HepG2 (cell line): ENCODE measurements at regions not wholly inside any gene's neighbourhood (a gene's known extent, or its start where the extent isn't known, plus 50 kb on each side); places are given as distances from the start of the nearest gene placed in this dataset.
"Not testable (repeated sequence)": the region's sequence is repeated elsewhere in the genome, so short reads cannot be mapped to it uniquely, and the experiment has no call there.

ENCODE experiments used
- CREM ChIP-seq, 2 experiments: sonication (generic) in 1 of 2; formaldehyde crosslinking in 1 of 2; IDR thresholded peaks; 2 replicates each; pipeline versions ENCODE4 v1.4.0 to v1.6.1; 2016 to 2020; ENCODE audit warnings: antibody characterized with exemption in 1 of 2, mild to moderate bottlenecking in 1 of 2, missing genetic modification reagents in 1 of 2
- ERF ChIP-seq: IDR thresholded peaks from 2 replicates; pipeline ENCODE4 v1.6.1; 2018; ENCODE audit warnings: missing biosample characterization, missing genetic modification reagents
- HDAC2 ChIP-seq: sonication (generic); formaldehyde crosslinking; IDR thresholded peaks from 2 replicates; pipeline ENCODE4 v1.4.0; 2020; ENCODE audit warnings: missing genetic modification reagents
- HMGXB4 ChIP-seq, 2 experiments: sonication (generic) in 1 of 2; formaldehyde crosslinking in 1 of 2; IDR thresholded peaks; 2 replicates each; pipeline versions ENCODE4 v1.4.0 to v1.6.1; 2018 to 2020; ENCODE audit warnings: missing genetic modification reagents in 2 of 2, borderline replicate concordance in 1 of 2, low read depth in 1 of 2, mild to moderate bottlenecking in 1 of 2, missing biosample characterization in 1 of 2
- HNF4A ChIP-seq: sonication (generic); formaldehyde crosslinking; IDR thresholded peaks from 2 replicates; pipeline ENCODE4 v1.4.0; 2020; ENCODE audit warnings: missing genetic modification reagents
- HOXA5 ChIP-seq: sonication (generic); formaldehyde crosslinking; IDR thresholded peaks from 2 replicates; pipeline ENCODE4 v1.4.0; 2020; ENCODE audit warnings: missing genetic modification reagents
- IKZF5 ChIP-seq: IDR thresholded peaks from 2 replicates; pipeline ENCODE4 v1.6.1; 2018; ENCODE audit warnings: missing genetic modification reagents, mild to moderate bottlenecking, missing compliant biosample characterization
- KLF16 ChIP-seq, 2 experiments: sonication (generic) in 1 of 2; formaldehyde crosslinking in 1 of 2; IDR thresholded peaks; 2 replicates each; pipeline versions ENCODE4 v1.6.1 to v1.8.0; 2016 to 2023; ENCODE audit warnings: missing genetic modification reagents in 2 of 2, missing compliant biosample characterization in 1 of 2
- PHF21A ChIP-seq: sonication (generic); formaldehyde crosslinking; IDR thresholded peaks from 2 replicates; pipeline ENCODE4 v1.5.0; 2020; ENCODE audit warnings: mild to moderate bottlenecking, missing genetic modification reagents
- STAT6 ChIP-seq: sonication (generic); formaldehyde crosslinking; IDR thresholded peaks from 2 replicates; pipeline ENCODE4 v1.4.0; 2020; ENCODE audit warnings: missing genetic modification reagents, mild to moderate bottlenecking, borderline replicate concordance
- ZKSCAN8 ChIP-seq: IDR thresholded peaks from 2 replicates; pipeline ENCODE4 v1.6.1; 2016; ENCODE audit warnings: borderline replicate concordance, missing genetic modification reagents, missing compliant biosample characterization
- ZNF205 ChIP-seq: IDR thresholded peaks from 2 replicates; pipeline ENCODE4 v1.6.1; 2018; ENCODE audit warnings: missing biosample characterization, missing genetic modification reagents
- ZNF232 ChIP-seq: sonication (generic); formaldehyde crosslinking; IDR thresholded peaks from 2 replicates; pipeline ENCODE4 v1.4.0; 2020; ENCODE audit warnings: missing genetic modification reagents, borderline replicate concordance
- ZNF281 ChIP-seq: sonication (generic); formaldehyde crosslinking; IDR thresholded peaks from 2 replicates; pipeline ENCODE4 v1.4.0; 2020; ENCODE audit warnings: missing genetic modification reagents, borderline replicate concordance
- ZNF501 ChIP-seq: sonication (generic); formaldehyde crosslinking; IDR thresholded peaks from 2 replicates; pipeline ENCODE4 v1.5.1; 2020; ENCODE audit warnings: mild to moderate bottlenecking, moderate library complexity, missing genetic modification reagents
- ZNF574 ChIP-seq: sonication (generic); formaldehyde crosslinking; IDR thresholded peaks from 2 replicates; pipeline ENCODE4 v1.4.0; 2020; ENCODE audit warnings: missing genetic modification reagents
- ZNF709 ChIP-seq: sonication (generic); formaldehyde crosslinking; IDR thresholded peaks from 2 replicates; pipeline ENCODE4 v1.5.0; 2020; ENCODE audit warnings: mild to moderate bottlenecking, missing genetic modification reagents

- TF ChIP-seq ZNF501 (peak; percentile 74; the same call in 1 of the 2 replicates), ERF (peak; percentile 83), STAT6 (CRISPR knock-in tag) (peak; percentile 92), CREM (IDR thresholded peaks at IDR 0.05) (peak; percentile 99), ZNF232 (CRISPR knock-in tag) (peak; percentile 48; the same call in 1 of the 2 replicates), KLF16 (CRISPR knock-in tag; IDR thresholded peaks at IDR 0.05) (peak in 1 of 2 experiments; percentile 79; a peak in 2 of 4 replicates), ZNF281 (peak; percentile 73), ZNF205 (peak; percentile 72; the same call in 1 of the 2 replicates), ZNF709 (CRISPR knock-in tag) (peak; percentile 89; the same call in 1 of the 2 replicates), HDAC2 (peak; percentile 99), PHF21A (CRISPR knock-in tag) (peak; percentile 50; the same call in 1 of the 2 replicates), IKZF5 (peak; percentile 84), HOXA5 (CRISPR knock-in tag) (peak; percentile 92), HNF4A (CRISPR knock-in tag) (peak; percentile 76), ZNF574 (CRISPR knock-in tag) (peak; percentile 72; the same call in 1 of the 2 replicates), ZKSCAN8 (CRISPR knock-in tag) (peak; percentile 95), HMGXB4 (CRISPR knock-in tag; IDR thresholded peaks at IDR 0.05; ENCODE audit: borderline replicate concordance in 1 of 2, low read depth in 1 of 2) (0 out of 4 replicates have a peak, but pooled peaks of 1 of the 2 experiments have one; percentile 31)
- not testable (repeated sequence) for TF ChIP-seq CREM (CRISPR knock-in tag; IDR thresholded peaks at IDR 0.05)
These were observed 158.9 kb downstream of the SUCLG1 start (continued) for GRCh38 chr2:84300001-84300695.
